OCI-LY7 (cell line): ENCODE measurements at regions not wholly inside any gene's neighbourhood (a gene's known extent, or its start where the extent isn't known, plus 50 kb on each side); places are given as distances from the start of the nearest gene placed in this dataset.

Source experiments
- EZH2phosphoT487 ChIP-seq: fragments of 200-600 bp; sonication (generic); IDR thresholded peaks from 2 replicates; pipeline ENCODE4 v1.6.1; 2018; ENCODE audit warnings: low read depth, borderline replicate concordance, mild to moderate bottlenecking, mixed run types, antibody characterized with exemption, low read length, moderate library complexity, mixed read lengths
- TF ChIP-seq, protein P1 (sequence below): fragments of 200-600 bp; sonication (generic); conservative IDR thresholded peaks from 2 replicates; pipeline ENCODE4 v1.5.1; 2014; ENCODE audit warnings: mild to moderate bottlenecking, antibody characterized with exemption, low read length, moderate library complexity, mixed read lengths

DNA sequence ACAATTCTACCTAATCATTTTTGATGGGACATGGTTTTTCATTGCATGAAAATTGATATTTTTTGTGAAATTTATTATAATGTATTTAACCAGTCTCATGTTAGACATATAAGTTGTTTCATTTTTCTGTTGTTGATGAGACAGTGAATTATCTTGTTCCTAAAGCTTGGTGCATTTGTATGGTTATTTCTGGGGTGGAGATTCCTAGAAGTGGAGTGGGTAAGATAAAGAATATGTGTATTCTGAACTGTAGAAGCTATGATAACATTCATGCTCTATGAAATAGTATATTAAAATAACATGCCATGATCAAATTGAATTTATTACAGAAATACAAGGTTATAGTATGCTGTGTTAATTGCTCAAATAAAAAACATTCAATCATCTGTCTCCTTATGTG, 69.2 kb downstream of the BOLA3 start:
- TF ChIP-seq, protein P1, sequence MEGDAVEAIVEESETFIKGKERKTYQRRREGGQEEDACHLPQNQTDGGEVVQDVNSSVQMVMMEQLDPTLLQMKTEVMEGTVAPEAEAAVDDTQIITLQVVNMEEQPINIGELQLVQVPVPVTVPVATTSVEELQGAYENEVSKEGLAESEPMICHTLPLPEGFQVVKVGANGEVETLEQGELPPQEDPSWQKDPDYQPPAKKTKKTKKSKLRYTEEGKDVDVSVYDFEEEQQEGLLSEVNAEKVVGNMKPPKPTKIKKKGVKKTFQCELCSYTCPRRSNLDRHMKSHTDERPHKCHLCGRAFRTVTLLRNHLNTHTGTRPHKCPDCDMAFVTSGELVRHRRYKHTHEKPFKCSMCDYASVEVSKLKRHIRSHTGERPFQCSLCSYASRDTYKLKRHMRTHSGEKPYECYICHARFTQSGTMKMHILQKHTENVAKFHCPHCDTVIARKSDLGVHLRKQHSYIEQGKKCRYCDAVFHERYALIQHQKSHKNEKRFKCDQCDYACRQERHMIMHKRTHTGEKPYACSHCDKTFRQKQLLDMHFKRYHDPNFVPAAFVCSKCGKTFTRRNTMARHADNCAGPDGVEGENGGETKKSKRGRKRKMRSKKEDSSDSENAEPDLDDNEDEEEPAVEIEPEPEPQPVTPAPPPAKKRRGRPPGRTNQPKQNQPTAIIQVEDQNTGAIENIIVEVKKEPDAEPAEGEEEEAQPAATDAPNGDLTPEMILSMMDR: no peak
- TF ChIP-seq EZH2phosphoT487: no peak
